ENCODE measurements at regions not wholly inside any gene's neighbourhood (a gene's known extent, or its start where the extent isn't known, plus 50 kb on each side); places are given as distances from the start of the nearest gene placed in this dataset.
"Not testable (repeated sequence)": the region's sequence is repeated elsewhere in the genome, so short reads cannot be mapped to it uniquely, and the experiment has no call there.

GRCh38 chr4:122996350-122996749 is 74.0 kb upstream of the NUDT6 start:
- Histone ChIP-seq H3K27me3 (ENCODE audit: insufficient read depth) (no peaks in the 10 kb centered on the region), H3K36me3 (replicated peaks in 1 of 2; ENCODE audit: control insufficient read depth in 1 of 2, insufficient read depth in 2 of 2, low read length in 1 of 2) (peaks cover 6 to 16% of the 10 kb centered on the region in 2 experiments), H3K4me1 (ENCODE audit: control insufficient read depth in 1 of 2, insufficient read depth in 2 of 2, low read depth in 1 of 2, low read length in 1 of 2) (no peaks in the 10 kb centered on the region; a peak in 1 of 4 replicates), H3K9me2 (0 out of 2 replicates have a peak, but pooled peaks cover 3% of the 10 kb centered on the region), H3K4me2 (no peak overlapping the region), H3K27ac (ENCODE audit: low read depth in 2 of 2, low read length in 1 of 2) (no peak overlapping the region), H3K4me3 (ENCODE audit: low read depth in 2 of 2, low read length in 1 of 2) (no peak overlapping the region), H3K9ac (no peak overlapping the region), H3F3A (replicated peaks; ENCODE audit: insufficient read depth) (peaks cover 4% of the 10 kb centered on the region), H4K20me1 (ENCODE audit: insufficient read depth) (no peaks in the 10 kb centered on the region), H2AFZ (ENCODE audit: low read depth) (no peak overlapping the region), H3K79me2 (ENCODE audit: insufficient read depth) (peaks cover 8% of the 10 kb centered on the region; the same call in 1 of the 2 replicates), H3K9me3 (no peaks in the 10 kb centered on the region)
- ChIA-PET CTCF (no interaction called here), POLR2A (no interaction called here)
- no peak for DNase-seq
- no peak for TF ChIP-seq YY1 (IDR thresholded peaks at IDR 0.05; ENCODE audit: low read depth)
- no peak for TF ChIP-seq EZH2phosphoT487 (IDR thresholded peaks at IDR 0.05; ENCODE audit: borderline replicate concordance, low read depth)
- TF ChIP-seq REST (IDR thresholded peaks at IDR 0.05; ENCODE audit: low read depth, low read length): no peak
- no peak for TF ChIP-seq FOSL2 (IDR thresholded peaks at IDR 0.05; ENCODE audit: borderline replicate concordance, low read depth)
- TF ChIP-seq SIN3A (IDR thresholded peaks at IDR 0.05; ENCODE audit: borderline replicate concordance, low read depth, low read length): no peak
- no peak for TF ChIP-seq MEF2A (IDR thresholded peaks at IDR 0.05; ENCODE audit: borderline replicate concordance, low read depth)
- TF ChIP-seq MXI1 (IDR thresholded peaks at IDR 0.05; ENCODE audit: low read depth, low read length): no peak
- no peak for TF ChIP-seq GABPA (IDR thresholded peaks at IDR 0.05; ENCODE audit: low read depth)
- TF ChIP-seq POLR2AphosphoS5 (IDR thresholded peaks at IDR 0.05; ENCODE audit: low read depth, low read length): no peak
- TF ChIP-seq NFIC (IDR thresholded peaks at IDR 0.05; ENCODE audit: borderline replicate concordance): no peak
- WGBS (ENCODE audit: low lambda C conversion rate): 93% methylated on average over 1 of the region's 1 CpG

- no peaks in the 10 kb centered on the region for H3K27me3 ChIP-seq (ENCODE audit: insufficient read depth)
- no peak overlapping the region for H3K27ac ChIP-seq (ENCODE audit: low read depth in 2 of 2, low read length in 1 of 2)
- TF ChIP-seq GATA2 (CRISPR knock-in tag; IDR thresholded peaks at IDR 0.05): no peak
- 100% methylated on average over 2 of the region's 2 CpGs for WGBS (ENCODE audit: low lambda C conversion rate)
- no peak overlapping the region for H3K9ac ChIP-seq
- peaks cover 4% of the 10 kb centered on the region for H3F3A ChIP-seq (replicated peaks; ENCODE audit: insufficient read depth)
- H3K4me2 ChIP-seq: no peak overlapping the region
- H3K9me3 ChIP-seq: no peaks in the 10 kb centered on the region
- CTCF ChIA-PET: no interaction called here
- no peak for DNase-seq
- peaks cover 8% of the 10 kb centered on the region; the same call in 1 of the 2 replicates for H3K79me2 ChIP-seq (ENCODE audit: insufficient read depth)
- no peak overlapping the region for H3K4me3 ChIP-seq (ENCODE audit: low read depth in 2 of 2, low read length in 1 of 2)
- H2AFZ ChIP-seq (ENCODE audit: low read depth): no peak overlapping the region
- 0 out of 2 replicates have a peak, but pooled peaks cover 3% of the 10 kb centered on the region for H3K9me2 ChIP-seq
- H3K4me1 ChIP-seq (ENCODE audit: control insufficient read depth in 1 of 2, insufficient read depth in 2 of 2, low read depth in 1 of 2, low read length in 1 of 2): no peaks in the 10 kb centered on the region; a peak in 1 of 4 replicates
- no peaks in the 10 kb centered on the region for H4K20me1 ChIP-seq (ENCODE audit: insufficient read depth)
- POLR2A ChIA-PET: no interaction called here
- H3K36me3 ChIP-seq (replicated peaks in 1 of 2; ENCODE audit: control insufficient read depth in 1 of 2, insufficient read depth in 2 of 2, low read length in 1 of 2): peaks cover 6 to 15% of the 10 kb centered on the region in 2 experiments
These were observed 75.2 kb upstream of the NUDT6 start for GRCh38 chr4:122997463-122998101.

- 93% methylated on average over 11 of the region's 17 CpGs for WGBS (ENCODE audit: low lambda C conversion rate)
- H3F3A ChIP-seq (replicated peaks; ENCODE audit: insufficient read depth); H3K9ac ChIP-seq; H3K4me1 ChIP-seq (ENCODE audit: control insufficient read depth in 1 of 2, insufficient read depth in 2 of 2, low read depth in 1 of 2, low read length in 1 of 2); H4K20me1 ChIP-seq (ENCODE audit: insufficient read depth); DNase-seq; H2AFZ ChIP-seq (ENCODE audit: low read depth); H3K9me3 ChIP-seq; H3K9me2 ChIP-seq; CTCF ChIA-PET; H3K4me2 ChIP-seq; H3K27ac ChIP-seq (ENCODE audit: low read depth in 2 of 2, low read length in 1 of 2); H3K27me3 ChIP-seq (ENCODE audit: insufficient read depth); H3K4me3 ChIP-seq (ENCODE audit: low read depth in 2 of 2, low read length in 1 of 2); POLR2A ChIA-PET: not testable (repeated sequence)
- Histone ChIP-seq H3K36me3 (replicated peaks in 1 of 2; ENCODE audit: control insufficient read depth in 1 of 2, insufficient read depth in 2 of 2, low read length in 1 of 2) (peaks cover 3 to 29% of the 10 kb centered on the region in 2 experiments), H3K79me2 (ENCODE audit: insufficient read depth) (peaks cover 21% of the 10 kb centered on the region; the same call in 1 of the 2 replicates)
These were observed 81.7 kb upstream of the NUDT6 start for GRCh38 chr4:123004079-123004478.

- CTCF ChIA-PET; H3K9me3 ChIP-seq; H3K27me3 ChIP-seq (ENCODE audit: insufficient read depth); H3K4me3 ChIP-seq (ENCODE audit: low read depth in 2 of 2, low read length in 1 of 2); DNase-seq; H4K20me1 ChIP-seq (ENCODE audit: insufficient read depth); H3K9me2 ChIP-seq; H3K4me1 ChIP-seq (ENCODE audit: control insufficient read depth in 1 of 2, insufficient read depth in 2 of 2, low read depth in 1 of 2, low read length in 1 of 2); H2AFZ ChIP-seq (ENCODE audit: low read depth); H3F3A ChIP-seq (replicated peaks; ENCODE audit: insufficient read depth); H3K4me2 ChIP-seq; H3K27ac ChIP-seq (ENCODE audit: low read depth in 2 of 2, low read length in 1 of 2); H3K9ac ChIP-seq; POLR2A ChIA-PET: not testable (repeated sequence)
- Histone ChIP-seq H3K36me3 (replicated peaks in 1 of 2; ENCODE audit: control insufficient read depth in 1 of 2, insufficient read depth in 2 of 2, low read length in 1 of 2) (peaks cover 3 to 36% of the 10 kb centered on the region in 2 experiments), H3K79me2 (ENCODE audit: insufficient read depth) (peaks cover 21% of the 10 kb centered on the region; the same call in 1 of the 2 replicates)
- 75% methylated on average over 3 of the region's 3 CpGs for WGBS (ENCODE audit: low lambda C conversion rate)
These were observed 82.7 kb upstream of the NUDT6 start for GRCh38 chr4:123005126-123005525.

Measured in SK-N-SH (cell line).